Kidney (tissue), 13 donors: ENCODE measurements at regions not wholly inside any gene's neighbourhood (a gene's known extent, or its start where the extent isn't known, plus 50 kb on each side); places are given as distances from the start of the nearest gene placed in this dataset.

Experiments
- DNase-seq, 5 donors: peaks; one replicate each; pipeline ENCODE4 v3.0.0-alpha.2; 2013 to 2020
- FAIRE-seq: peaks from 2 replicates; lab custom pipeline; 2012; peaks lifted over from hg19 to GRCh38; lab: Jason Lieb, UNC
- H3K27ac ChIP-seq, 2 donors: one replicate each; pipeline ENCODE4 v1.7.0; 2013; ENCODE audit warnings: low read depth in 2 of 2, low read length in 2 of 2, inconsistent platforms in 1 of 2
- H3K27me3 ChIP-seq: one replicate; pipeline ENCODE4 v1.7.1; 2013; ENCODE audit warnings: low read length, inconsistent platforms; ENCODE audit not compliant: control insufficient read depth, insufficient read depth
- H3K36me3 ChIP-seq, 3 donors: one replicate each; pipeline versions ENCODE4 v1.7.0 to v1.7.1; 2013; ENCODE audit warnings: low read length in 3 of 3, control low read depth in 1 of 3, inconsistent platforms in 1 of 3; ENCODE audit not compliant: insufficient read depth in 3 of 3, control insufficient read depth in 2 of 3
- H3K4me1 ChIP-seq, 3 donors: one replicate each; pipeline versions ENCODE4 v1.7.0 to v1.7.1; 2013; ENCODE audit warnings: low read length in 3 of 3, inconsistent platforms in 1 of 3, low read depth in 1 of 3; ENCODE audit not compliant: control insufficient read depth in 2 of 3, insufficient read depth in 2 of 3
- H3K4me3 ChIP-seq, 3 donors: one replicate each; pipeline versions ENCODE4 v1.7.0 to v1.8.1; 2013; ENCODE audit warnings: low read length in 3 of 3, control low read depth in 1 of 3, inconsistent platforms in 1 of 3
- H3K9ac ChIP-seq, 3 donors: one replicate each; pipeline versions ENCODE4 v1.7.0 to v1.7.1; 2013; ENCODE audit warnings: low read length in 3 of 3, control low read depth in 1 of 3, inconsistent platforms in 1 of 3
- H3K9me3 ChIP-seq, 3 donors: one replicate each; pipeline versions ENCODE4 v1.7.0 to v1.7.1; 2013; ENCODE audit warnings: low read length in 3 of 3, control low read depth in 1 of 3, inconsistent platforms in 1 of 3; ENCODE audit not compliant: control insufficient read depth in 2 of 3, insufficient read depth in 1 of 3
- intact Hi-C: fragments of 100-400 bp; cut with DNase I; formaldehyde crosslinking; loops from one replicate; pipeline ENCODE4 v1.11.1; 2022
- TF ChIP-seq, protein P1 (sequence below): IDR thresholded peaks from 3 replicates; pipeline ENCODE4 v1.5.1; 2012; ENCODE audit warnings: mild to moderate bottlenecking, moderate library complexity, borderline replicate concordance; ENCODE audit not compliant: insufficient read depth; ENCODE audit errors: extremely low read depth
- donor health status: control.
- donor health status: control.
- donor health status: control.
- donor health status: control.
- donor health status: control.
- donor health status: DM: yes; HTN: yes; CAD: no.
- donor health status: Normal renal cell carcinoma (clear cell type).

DNA sequence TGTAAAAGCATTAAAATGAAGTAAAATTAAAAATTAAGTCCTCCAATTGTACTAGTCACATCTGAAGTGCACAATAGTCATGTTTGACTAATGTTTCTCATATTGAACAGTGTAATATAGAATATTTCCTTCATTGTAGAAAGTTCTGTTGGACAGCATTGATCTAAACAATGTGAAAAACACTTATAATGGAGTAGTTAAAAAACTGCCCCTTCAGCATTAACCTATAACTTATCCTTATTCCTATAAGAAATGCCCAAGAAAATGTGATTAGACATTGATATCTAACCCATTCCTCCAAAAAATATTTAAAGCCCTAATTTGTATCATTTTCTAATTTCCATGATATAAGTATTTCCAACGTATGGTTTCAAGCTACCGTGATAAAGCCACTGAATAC, 210.7 kb downstream of the RASSF9 start:
- no peaks in the 10 kb centered on the region for H3K9me3 ChIP-seq
- H3K4me3 ChIP-seq = no peak overlapping the region
- TF ChIP-seq, protein P1, sequence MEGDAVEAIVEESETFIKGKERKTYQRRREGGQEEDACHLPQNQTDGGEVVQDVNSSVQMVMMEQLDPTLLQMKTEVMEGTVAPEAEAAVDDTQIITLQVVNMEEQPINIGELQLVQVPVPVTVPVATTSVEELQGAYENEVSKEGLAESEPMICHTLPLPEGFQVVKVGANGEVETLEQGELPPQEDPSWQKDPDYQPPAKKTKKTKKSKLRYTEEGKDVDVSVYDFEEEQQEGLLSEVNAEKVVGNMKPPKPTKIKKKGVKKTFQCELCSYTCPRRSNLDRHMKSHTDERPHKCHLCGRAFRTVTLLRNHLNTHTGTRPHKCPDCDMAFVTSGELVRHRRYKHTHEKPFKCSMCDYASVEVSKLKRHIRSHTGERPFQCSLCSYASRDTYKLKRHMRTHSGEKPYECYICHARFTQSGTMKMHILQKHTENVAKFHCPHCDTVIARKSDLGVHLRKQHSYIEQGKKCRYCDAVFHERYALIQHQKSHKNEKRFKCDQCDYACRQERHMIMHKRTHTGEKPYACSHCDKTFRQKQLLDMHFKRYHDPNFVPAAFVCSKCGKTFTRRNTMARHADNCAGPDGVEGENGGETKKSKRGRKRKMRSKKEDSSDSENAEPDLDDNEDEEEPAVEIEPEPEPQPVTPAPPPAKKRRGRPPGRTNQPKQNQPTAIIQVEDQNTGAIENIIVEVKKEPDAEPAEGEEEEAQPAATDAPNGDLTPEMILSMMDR = no peak
- no peaks in the 10 kb centered on the region for H3K36me3 ChIP-seq
- no peaks in the 10 kb centered on the region for H3K4me1 ChIP-seq
- H3K27me3 ChIP-seq = no peaks in the 10 kb centered on the region
- intact Hi-C loops = no loop called here
- H3K9ac ChIP-seq = no peak overlapping the region
- FAIRE-seq (no peak), DNase-seq (no peak)
- no peak overlapping the region for H3K27ac ChIP-seq

DNA sequence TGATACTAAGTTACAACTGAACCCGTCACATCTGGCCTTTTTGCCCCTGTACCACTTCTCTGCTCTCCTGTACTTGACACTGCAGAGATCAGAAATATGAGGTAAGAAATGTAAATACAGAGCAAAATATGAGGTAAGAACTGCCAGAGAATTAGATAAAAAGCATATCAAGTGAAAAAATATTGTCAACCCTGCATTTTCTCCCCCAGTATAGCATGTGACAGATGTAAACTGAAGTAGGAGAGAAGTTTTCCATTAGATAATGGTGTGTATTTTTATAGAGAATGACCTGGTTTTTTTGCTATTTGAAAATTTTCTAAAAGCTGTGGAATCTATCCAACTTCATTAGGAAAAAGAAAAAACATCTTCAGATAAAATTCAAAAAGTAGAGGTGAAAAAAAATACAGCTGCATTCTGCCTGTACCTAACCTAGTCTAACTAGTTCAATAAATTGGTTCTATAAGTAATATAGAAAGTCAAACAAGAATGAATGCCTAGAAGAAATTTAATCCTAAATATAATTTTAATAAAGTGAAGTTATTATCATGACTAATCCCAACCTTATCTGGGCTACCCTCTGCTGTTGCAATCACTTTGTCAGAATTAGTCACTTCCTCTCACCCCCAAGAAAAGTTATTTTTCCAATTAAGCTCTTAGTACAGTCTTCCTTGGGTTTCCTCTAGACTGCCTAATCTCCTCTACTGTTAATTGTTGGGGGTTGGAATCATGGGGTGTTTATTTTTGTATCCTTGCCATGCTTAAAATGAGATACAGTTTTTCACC, 210.0 kb downstream of the RASSF9 start:
- no peaks in the 10 kb centered on the region for H3K9me3 ChIP-seq
- no peaks in the 10 kb centered on the region for H3K27me3 ChIP-seq
- FAIRE-seq (no peak), DNase-seq (no peak)
- H3K27ac ChIP-seq = no peak overlapping the region
- H3K4me1 ChIP-seq = no peaks in the 10 kb centered on the region
- intact Hi-C loops = no loop called here
- H3K36me3 ChIP-seq = no peaks in the 10 kb centered on the region
- H3K4me3 ChIP-seq = no peak overlapping the region
- TF ChIP-seq, protein P1 = no peak
- no peak overlapping the region for H3K9ac ChIP-seq

DNA sequence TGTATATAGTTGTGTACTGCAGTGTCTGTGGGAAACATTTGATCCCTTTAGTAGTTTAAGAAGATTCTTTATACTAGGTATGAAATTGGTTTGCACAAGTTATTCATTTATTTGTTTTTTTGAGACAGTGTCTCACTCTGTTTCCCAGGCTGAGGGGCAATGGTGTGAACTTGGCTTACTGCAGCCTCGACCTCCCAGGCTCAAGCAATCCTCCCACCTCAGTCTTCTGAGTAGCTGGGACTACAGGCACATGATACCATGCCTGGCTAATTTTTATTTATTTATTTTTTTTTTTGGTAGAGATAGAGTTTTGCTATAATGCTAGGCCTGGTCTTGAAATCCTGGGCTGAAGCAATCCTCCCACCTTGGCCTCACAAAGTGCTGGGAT, 209.4 kb downstream of the RASSF9 start:
- Histone ChIP-seq H3K36me3 (no peaks in the 10 kb centered on the region), H3K27ac (no peak overlapping the region), H3K9ac (no peak overlapping the region), H3K9me3 (no peaks in the 10 kb centered on the region), H3K27me3 (no peaks in the 10 kb centered on the region), H3K4me1 (no peaks in the 10 kb centered on the region), H3K4me3 (no peak overlapping the region)
- TF ChIP-seq, protein P1 = no peak
- DNase-seq (no peak), FAIRE-seq (no peak)
- intact Hi-C loops = no loop called here
